GM13977 (cell line): ENCODE measurements at regions not wholly inside any gene's neighbourhood (a gene's known extent, or its start where the extent isn't known, plus 50 kb on each side); places are given as distances from the start of the nearest gene placed in this dataset.

Experiments used
- DNase-seq: peaks from one replicate; pipeline ENCODE4 v3.0.0; 2012; ENCODE audit warnings: low spot score
- in situ Hi-C: fragments of 300-500 bp; cut with MboI; formaldehyde crosslinking; loops from one replicate; pipeline ENCODE4 v1.12.0; 2022; ENCODE audit warnings: low sequenced_read_pairs, low pct_unique_long_range_greater_than_20kb, mixed read lengths, inconsistent platforms; ENCODE audit not compliant: unreplicated experiment
- TF ChIP-seq, protein P1 (sequence below): IDR thresholded peaks from 2 replicates; pipeline ENCODE4 v1.5.1; 2012; ENCODE audit warnings: mild to moderate bottlenecking, control low read depth; ENCODE audit not compliant: insufficient read depth; ENCODE audit errors: extremely low read depth, missing control alignments

DNA sequence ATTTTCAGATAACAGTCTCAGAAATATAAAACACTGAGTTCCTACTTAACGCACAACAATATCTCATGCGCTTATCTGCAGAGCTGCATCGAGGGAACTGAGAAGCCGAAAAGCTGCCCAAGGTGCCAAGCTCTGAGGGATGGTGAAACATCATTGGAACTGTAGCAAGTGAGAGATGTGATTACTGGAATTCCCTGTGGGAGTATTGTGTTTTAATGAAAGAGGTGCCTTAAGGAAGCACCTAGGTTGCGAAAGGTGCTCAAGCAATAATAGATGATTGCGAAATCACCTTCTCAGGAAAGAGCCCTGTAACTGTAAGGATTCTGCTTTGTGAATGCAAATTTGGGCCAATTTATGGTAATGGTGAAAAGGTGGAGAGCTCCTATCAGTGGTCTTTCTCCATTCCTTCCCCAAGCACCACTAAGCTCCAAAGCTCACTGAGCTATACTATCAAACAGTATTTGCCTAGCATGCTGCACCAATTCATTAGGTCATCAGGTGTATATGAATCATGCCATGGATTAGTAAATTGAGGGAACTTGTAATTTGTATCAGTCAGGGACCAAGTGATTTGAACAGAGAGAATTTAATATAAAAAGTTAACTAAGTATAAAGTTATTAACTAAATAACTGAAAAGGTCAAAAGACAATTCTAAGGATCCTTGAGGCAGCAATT is 59.0 kb upstream of the ATP8A1 start:
- TF ChIP-seq, protein P1, sequence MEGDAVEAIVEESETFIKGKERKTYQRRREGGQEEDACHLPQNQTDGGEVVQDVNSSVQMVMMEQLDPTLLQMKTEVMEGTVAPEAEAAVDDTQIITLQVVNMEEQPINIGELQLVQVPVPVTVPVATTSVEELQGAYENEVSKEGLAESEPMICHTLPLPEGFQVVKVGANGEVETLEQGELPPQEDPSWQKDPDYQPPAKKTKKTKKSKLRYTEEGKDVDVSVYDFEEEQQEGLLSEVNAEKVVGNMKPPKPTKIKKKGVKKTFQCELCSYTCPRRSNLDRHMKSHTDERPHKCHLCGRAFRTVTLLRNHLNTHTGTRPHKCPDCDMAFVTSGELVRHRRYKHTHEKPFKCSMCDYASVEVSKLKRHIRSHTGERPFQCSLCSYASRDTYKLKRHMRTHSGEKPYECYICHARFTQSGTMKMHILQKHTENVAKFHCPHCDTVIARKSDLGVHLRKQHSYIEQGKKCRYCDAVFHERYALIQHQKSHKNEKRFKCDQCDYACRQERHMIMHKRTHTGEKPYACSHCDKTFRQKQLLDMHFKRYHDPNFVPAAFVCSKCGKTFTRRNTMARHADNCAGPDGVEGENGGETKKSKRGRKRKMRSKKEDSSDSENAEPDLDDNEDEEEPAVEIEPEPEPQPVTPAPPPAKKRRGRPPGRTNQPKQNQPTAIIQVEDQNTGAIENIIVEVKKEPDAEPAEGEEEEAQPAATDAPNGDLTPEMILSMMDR, result no peak
- DNase-seq, result no peak
- in situ Hi-C loops, result no loop called here

DNA sequence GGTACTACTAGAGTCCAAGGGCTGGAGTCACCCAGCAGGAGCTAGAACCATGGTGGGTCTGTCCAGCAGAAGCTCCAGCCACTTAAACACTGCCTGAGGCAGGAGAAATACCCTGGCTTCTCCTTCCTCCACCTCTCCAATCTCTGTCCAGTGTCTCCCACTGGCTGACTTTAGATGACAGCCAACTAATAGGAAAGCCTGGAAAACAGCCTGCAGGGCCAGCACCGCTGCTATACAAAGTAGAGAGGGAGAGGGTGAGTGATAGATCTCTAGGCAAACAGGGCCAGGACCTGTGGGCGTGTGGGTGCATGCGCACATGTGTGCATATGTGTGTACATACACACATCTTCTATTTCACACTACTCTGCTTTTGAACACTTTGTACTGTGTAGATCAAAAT is 56.5 kb upstream of the ATP8A1 start:
- no peak for DNase-seq
- TF ChIP-seq, protein P1, result no peak
- in situ Hi-C loops, result no loop called here

DNA sequence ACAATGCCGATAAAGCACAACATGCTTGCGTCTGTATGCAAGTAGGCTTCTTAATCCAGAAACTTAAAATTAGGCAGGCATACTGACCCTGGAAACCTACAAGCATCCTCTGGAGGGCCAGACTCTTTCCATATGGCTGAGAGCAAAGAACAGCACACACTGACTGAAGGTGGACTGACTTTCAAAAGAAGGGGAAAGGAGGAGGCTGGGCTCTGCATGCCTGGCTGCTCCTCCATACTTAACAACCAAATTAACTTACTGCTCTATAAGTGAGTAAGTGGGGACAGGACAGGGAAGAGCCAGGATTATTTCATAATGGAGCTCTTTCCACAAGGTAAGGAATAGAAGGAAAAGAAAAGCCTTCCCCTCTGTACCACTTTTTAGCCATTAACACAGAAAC is 55.9 kb upstream of the ATP8A1 start:
- DNase-seq, result no peak
- TF ChIP-seq, protein P1, result no peak
- in situ Hi-C loops, result no loop called here

DNA sequence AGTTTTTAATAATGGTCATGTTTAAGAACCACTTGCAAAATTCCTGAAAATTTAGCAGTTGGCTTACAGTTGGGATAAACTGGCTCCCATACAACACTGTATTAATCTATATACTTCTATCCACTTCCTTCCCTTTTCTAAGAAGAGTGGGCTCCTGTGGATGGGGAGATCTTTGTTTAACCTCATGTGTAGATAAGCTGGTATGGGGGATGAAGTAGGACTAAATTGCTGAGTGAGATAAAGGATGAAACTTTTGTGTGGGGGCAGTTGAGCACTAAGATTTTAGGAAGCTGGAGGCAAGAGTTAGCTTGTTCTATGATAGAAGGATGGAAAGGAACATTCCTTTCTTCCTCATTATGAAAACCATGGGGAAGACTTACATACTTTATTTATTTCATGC is 54.6 kb upstream of the ATP8A1 start:
- DNase-seq, result no peak
- TF ChIP-seq, protein P1, result no peak
- in situ Hi-C loops, result no loop called here

DNA sequence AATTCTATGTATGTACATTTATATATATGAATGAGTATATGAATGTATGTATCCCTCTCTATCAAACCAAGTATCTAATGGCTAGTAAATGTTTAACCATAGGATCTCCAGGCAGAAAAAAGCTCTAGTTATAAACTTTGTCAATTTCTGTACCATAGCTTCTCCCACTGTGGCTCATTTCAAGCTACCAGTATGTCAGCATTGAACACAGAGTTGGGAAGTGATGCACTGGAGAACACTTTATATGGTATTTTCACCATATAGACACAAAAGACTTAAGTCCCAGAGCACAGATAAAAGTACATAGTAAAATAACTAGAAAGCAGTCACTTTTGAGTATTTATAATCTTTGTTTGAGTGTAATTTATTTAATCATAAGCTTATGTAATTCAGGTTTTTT is 53.9 kb upstream of the ATP8A1 start:
- TF ChIP-seq, protein P1, result no peak
- in situ Hi-C loops, result no loop called here
- DNase-seq, result no peak

DNA sequence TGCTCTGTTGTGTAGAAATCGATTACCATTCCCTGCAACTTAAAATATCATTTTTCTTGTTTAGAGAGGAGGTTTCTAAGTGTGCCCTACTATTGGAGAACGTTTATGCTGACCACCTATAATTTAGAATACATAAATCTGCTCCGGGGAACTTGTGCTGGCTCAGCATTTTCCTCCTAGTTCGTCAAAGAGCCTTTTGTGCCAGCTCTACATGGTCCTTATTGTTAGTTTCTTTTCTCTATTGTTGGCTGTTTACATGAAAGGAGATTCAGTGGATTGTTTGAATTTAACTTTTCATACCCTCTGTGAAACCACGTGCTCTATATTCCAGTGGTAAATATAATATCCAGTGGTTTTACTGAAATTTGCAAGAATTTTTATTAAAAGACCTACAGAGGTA is 53.4 kb upstream of the ATP8A1 start:
- DNase-seq, result no peak
- TF ChIP-seq, protein P1, result no peak
- in situ Hi-C loops, result no loop called here

DNA sequence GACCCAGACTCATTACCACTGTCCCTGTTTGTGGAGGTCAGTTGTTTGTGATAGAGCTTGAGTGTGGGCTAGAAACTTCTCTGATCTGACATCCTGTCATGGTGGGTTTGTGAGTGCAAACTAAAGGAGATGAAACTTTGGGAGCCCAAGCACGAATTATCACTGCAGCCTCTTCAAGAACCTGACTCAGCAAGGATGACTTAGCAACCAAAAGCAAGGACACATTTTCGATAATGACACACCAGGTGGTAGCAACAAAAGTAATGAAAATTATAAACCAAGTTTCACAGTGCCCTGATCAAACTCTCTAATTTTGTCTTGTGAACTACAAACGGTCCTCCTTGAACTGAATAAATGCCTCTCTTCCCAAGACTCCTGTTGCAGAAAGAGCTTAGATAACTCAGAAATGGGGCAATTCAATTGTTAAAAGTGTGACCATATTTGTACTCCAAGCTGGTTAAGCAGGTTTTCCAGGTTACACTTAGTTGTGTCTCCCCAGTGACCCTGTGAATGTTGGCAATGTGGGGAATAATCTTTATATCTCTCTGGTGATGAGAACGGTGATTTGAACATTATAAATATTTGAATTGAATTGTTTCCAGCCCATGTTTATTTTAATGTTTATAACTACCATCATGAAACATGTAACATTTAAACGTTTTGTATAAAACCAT is 52.6 kb upstream of the ATP8A1 start:
- in situ Hi-C loops, result no loop called here
- no peak for DNase-seq

More for the DNA sequence above, 52.6 kb upstream of the ATP8A1 start:
- TF ChIP-seq, protein P1, result no peak
